HG03342 (cell line): ENCODE measurements at regions not wholly inside any gene's neighbourhood (a gene's known extent, or its start where the extent isn't known, plus 50 kb on each side); places are given as distances from the start of the nearest gene placed in this dataset.
"Not testable (repeated sequence)": the region's sequence is repeated elsewhere in the genome, so short reads cannot be mapped to it uniquely, and the experiment has no call there.

Experiments
- ATAC-seq: cut with Tn5 transposase; IDR thresholded peaks from one replicate; pipeline ENCODE4 v1.9.1; 2021; ENCODE audit warnings: mild to moderate bottlenecking, moderate library complexity; ENCODE audit not compliant: unreplicated experiment

GRCh38 chr11:24217319-24217718, 279.5 kb upstream of the LUZP2 start:
- not testable (repeated sequence) for ATAC-seq

GRCh38 chr11:24225501-24225900, 271.4 kb upstream of the LUZP2 start:
- ATAC-seq: no peak

- no peak for ATAC-seq
These were observed 270.2 kb upstream of the LUZP2 start for GRCh38 chr11:24226606-24227005.

- no peak for ATAC-seq
These were observed 263.8 kb upstream of the LUZP2 start for GRCh38 chr11:24233041-24233440.

GRCh38 chr11:24234822-24235508, 261.9 kb upstream of the LUZP2 start:
- no peak for ATAC-seq

- no peak for ATAC-seq
These were observed 257.8 kb upstream of the LUZP2 start for GRCh38 chr11:24238771-24239645.

GRCh38 chr11:24239930-24240329, 256.9 kb upstream of the LUZP2 start:
- ATAC-seq: no peak

GRCh38 chr11:24240496-24241175, 256.2 kb upstream of the LUZP2 start:
- ATAC-seq: no peak

GRCh38 chr11:24246715-24247114, 250.1 kb upstream of the LUZP2 start:
- no peak for ATAC-seq

- no peak for ATAC-seq
These were observed 249.0 kb upstream of the LUZP2 start for GRCh38 chr11:24247846-24248245.

GRCh38 chr11:24249921-24250320, 246.9 kb upstream of the LUZP2 start:
- ATAC-seq: no peak

GRCh38 chr11:24253237-24253760, 243.6 kb upstream of the LUZP2 start:
- ATAC-seq: no peak

GRCh38 chr11:24264868-24265267, 232.0 kb upstream of the LUZP2 start:
- no peak for ATAC-seq

- ATAC-seq: no peak
These were observed 229.8 kb upstream of the LUZP2 start for GRCh38 chr11:24267014-24267413.

- no peak for ATAC-seq
These were observed 225.1 kb upstream of the LUZP2 start for GRCh38 chr11:24271798-24272197.

GRCh38 chr11:24274214-24274781, 222.6 kb upstream of the LUZP2 start:
- not testable (repeated sequence) for ATAC-seq

GRCh38 chr11:24286238-24286637, 210.6 kb upstream of the LUZP2 start:
- no peak for ATAC-seq

- no peak for ATAC-seq
These were observed 207.6 kb upstream of the LUZP2 start for GRCh38 chr11:24289301-24289700.

- ATAC-seq: no peak
These were observed 202.9 kb upstream of the LUZP2 start for GRCh38 chr11:24293964-24294363.

- no peak for ATAC-seq
These were observed 201.5 kb upstream of the LUZP2 start for GRCh38 chr11:24295360-24295759.

- ATAC-seq: no peak
These were observed 199.4 kb upstream of the LUZP2 start for GRCh38 chr11:24297461-24297860.
